Tibial nerve (tissue), 4 donors: ENCODE measurements at regions not wholly inside any gene's neighbourhood (a gene's known extent, or its start where the extent isn't known, plus 50 kb on each side); places are given as distances from the start of the nearest gene placed in this dataset.
A peak's percentile ranks its signal among the peaks of the same experiment; 100 is the strongest.

Experiments used
- DNase-seq, 2 donors: peaks; one replicate each; pipeline ENCODE4 v3.0.0-alpha.2; 2019; ENCODE audit warnings: low spot score in 2 of 2
- H3K27ac ChIP-seq, 4 donors: fragments of 200-600 bp; sonication (generic) in 3 of 4; one replicate each; pipeline ENCODE4 v1.5.1; 2017 to 2019; ENCODE audit warnings: mild to moderate bottlenecking in 1 of 4
- H3K27me3 ChIP-seq, 2 donors: fragments of 200-600 bp; sonication (generic) in 1 of 2; one replicate each; pipeline versions ENCODE4 v1.5.1 to v1.6.0; 2017 to 2019
- H3K36me3 ChIP-seq, 3 donors: fragments of 200-600 bp; sonication (generic); one replicate each; pipeline ENCODE4 v1.5.1; 2018 to 2019
- H3K4me1 ChIP-seq, 4 donors: fragments of 200-600 bp; sonication (generic) in 3 of 4; one replicate each; pipeline ENCODE4 v1.5.1; 2017 to 2019
- H3K4me3 ChIP-seq, 4 donors: fragments of 200-600 bp; sonication (generic) in 3 of 4; one replicate each; pipeline ENCODE4 v1.5.1; 2017 to 2019; ENCODE audit warnings: mild to moderate bottlenecking in 1 of 4, moderate library complexity in 1 of 4
- H3K9me3 ChIP-seq, 4 donors: fragments of 200-600 bp; sonication (generic) in 3 of 4; one replicate each; pipeline ENCODE4 v1.5.1; 2017 to 2019
- EP300 ChIP-seq, 2 donors: sonication (generic); formaldehyde crosslinking; IDR thresholded peaks; one replicate each; pipeline ENCODE4 v1.6.1; 2017; ENCODE audit warnings: antibody characterized with exemption in 2 of 2, mild to moderate bottlenecking in 1 of 2
- POLR2A ChIP-seq, 2 donors: fragments of 450-650 bp; IDR thresholded peaks; one replicate each; pipeline ENCODE4 v1.6.1; 2017; ENCODE audit warnings: antibody characterized with exemption in 2 of 2, mild to moderate bottlenecking in 2 of 2, moderate library complexity in 2 of 2
- WGBS, 2 donors: methylation state at CpG; one replicate each; pipeline ENCODE4 v1.1.5; 2018; 5-methylcytosine and 5-hydroxymethylcytosine counted together
- TF ChIP-seq, protein P1 (sequence below), 5 experiments: fragments of 200-600 bp in 3 of 5; fragments of 450-650 bp in 2 of 5; sonication (generic) in 3 of 5; IDR thresholded peaks; one replicate each; pipeline ENCODE4 v1.5.1; 2016 to 2019; ENCODE audit warnings: antibody characterized with exemption in 5 of 5, mild to moderate bottlenecking in 3 of 5, moderate library complexity in 2 of 5

GRCh38 chr2:191512874-191513273 lies 165.1 kb upstream of the NABP1 start:
- WGBS, 2 donors: 74 to 83% methylated on average over 3 of the region's 3 CpGs
- no peak for DNase-seq
- Histone ChIP-seq H3K27ac (no peak overlapping the region), H3K9me3 (no peaks in the 10 kb centered on the region), H3K4me1 (peaks cover 0 to 14% (median 0%) of the 10 kb centered on the region in 4 donors), H3K27me3 (no peaks in the 10 kb centered on the region), H3K36me3 (no peaks in the 10 kb centered on the region), H3K4me3 (no peak overlapping the region)
- TF ChIP-seq, protein P1, sequence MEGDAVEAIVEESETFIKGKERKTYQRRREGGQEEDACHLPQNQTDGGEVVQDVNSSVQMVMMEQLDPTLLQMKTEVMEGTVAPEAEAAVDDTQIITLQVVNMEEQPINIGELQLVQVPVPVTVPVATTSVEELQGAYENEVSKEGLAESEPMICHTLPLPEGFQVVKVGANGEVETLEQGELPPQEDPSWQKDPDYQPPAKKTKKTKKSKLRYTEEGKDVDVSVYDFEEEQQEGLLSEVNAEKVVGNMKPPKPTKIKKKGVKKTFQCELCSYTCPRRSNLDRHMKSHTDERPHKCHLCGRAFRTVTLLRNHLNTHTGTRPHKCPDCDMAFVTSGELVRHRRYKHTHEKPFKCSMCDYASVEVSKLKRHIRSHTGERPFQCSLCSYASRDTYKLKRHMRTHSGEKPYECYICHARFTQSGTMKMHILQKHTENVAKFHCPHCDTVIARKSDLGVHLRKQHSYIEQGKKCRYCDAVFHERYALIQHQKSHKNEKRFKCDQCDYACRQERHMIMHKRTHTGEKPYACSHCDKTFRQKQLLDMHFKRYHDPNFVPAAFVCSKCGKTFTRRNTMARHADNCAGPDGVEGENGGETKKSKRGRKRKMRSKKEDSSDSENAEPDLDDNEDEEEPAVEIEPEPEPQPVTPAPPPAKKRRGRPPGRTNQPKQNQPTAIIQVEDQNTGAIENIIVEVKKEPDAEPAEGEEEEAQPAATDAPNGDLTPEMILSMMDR (IDR thresholded peaks at IDR 0.05): no peak
- TF ChIP-seq POLR2A (IDR thresholded peaks at IDR 0.05) (no peak), EP300 (IDR thresholded peaks at IDR 0.05) (no peak)

DNA sequence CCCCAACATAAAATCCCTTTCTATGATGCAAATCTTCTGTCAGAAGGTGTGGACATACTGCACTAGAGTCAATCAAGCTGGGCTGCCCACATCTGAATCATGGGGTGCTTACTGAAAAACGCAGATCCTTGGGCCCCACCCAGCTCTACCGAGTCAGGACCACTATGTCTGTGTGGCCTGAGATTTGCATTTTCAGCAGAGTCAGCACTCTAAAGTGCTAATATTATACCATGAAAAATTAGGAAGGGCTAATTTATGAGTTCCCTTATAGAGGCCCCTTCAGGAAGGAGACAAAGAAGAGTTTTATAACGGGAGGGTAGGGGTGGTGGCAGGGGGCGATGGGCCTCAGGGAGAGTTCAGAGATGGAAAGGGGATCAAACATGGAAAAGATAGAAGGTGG lies 163.3 kb upstream of the NABP1 start:
- no peak for TF ChIP-seq POLR2A (IDR thresholded peaks at IDR 0.05)
- no peak for TF ChIP-seq EP300 (IDR thresholded peaks at IDR 0.05)
- TF ChIP-seq, protein P1 (IDR thresholded peaks at IDR 0.05): no peak
- no peak for DNase-seq
- Histone ChIP-seq H3K36me3 (no peaks in the 10 kb centered on the region), H3K27ac (no peak overlapping the region), H3K9me3 (no peaks in the 10 kb centered on the region), H3K4me1 (peaks cover 0 to 14% (median 0%) of the 10 kb centered on the region in 4 donors), H3K4me3 (no peak overlapping the region), H3K27me3 (no peaks in the 10 kb centered on the region)
- 34 to 43% methylated on average over 3 to 4 of the region's 4 CpGs for WGBS, 2 donors

DNA sequence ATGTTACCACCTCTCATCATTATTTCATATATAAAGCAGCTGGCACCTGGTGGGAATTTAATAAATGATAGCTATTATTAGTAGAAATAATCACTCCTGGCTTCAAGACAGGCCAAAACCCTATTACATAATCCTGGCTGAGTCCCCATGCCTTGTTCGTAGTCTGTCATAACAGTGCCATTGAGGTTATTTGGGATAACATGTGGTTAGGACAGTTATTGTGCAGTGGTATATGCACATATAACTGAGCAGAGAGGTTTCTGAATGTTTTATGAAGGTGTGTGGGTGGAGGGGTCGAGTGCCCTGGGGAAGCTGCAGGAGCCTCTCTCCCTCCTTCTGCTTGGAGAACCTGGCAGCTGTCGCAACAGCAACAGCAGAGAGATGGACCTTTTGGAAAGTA lies 162.4 kb upstream of the NABP1 start:
- TF ChIP-seq EP300 (IDR thresholded peaks at IDR 0.05) (no peak), POLR2A (IDR thresholded peaks at IDR 0.05) (no peak)
- TF ChIP-seq, protein P1 (IDR thresholded peaks at IDR 0.05): no peak
- H3K27ac ChIP-seq: no peak overlapping the region
- H3K4me1 ChIP-seq: peaks cover 0 to 14% (median 0%) of the 10 kb centered on the region in 4 donors
- no peaks in the 10 kb centered on the region for H3K9me3 ChIP-seq
- WGBS, 2 donors: 48 to 50% methylated on average over 3 of the region's 3 CpGs
- no peak overlapping the region for H3K4me3 ChIP-seq
- H3K27me3 ChIP-seq: no peaks in the 10 kb centered on the region
- DNase-seq: no peak
- H3K36me3 ChIP-seq: no peaks in the 10 kb centered on the region

DNA sequence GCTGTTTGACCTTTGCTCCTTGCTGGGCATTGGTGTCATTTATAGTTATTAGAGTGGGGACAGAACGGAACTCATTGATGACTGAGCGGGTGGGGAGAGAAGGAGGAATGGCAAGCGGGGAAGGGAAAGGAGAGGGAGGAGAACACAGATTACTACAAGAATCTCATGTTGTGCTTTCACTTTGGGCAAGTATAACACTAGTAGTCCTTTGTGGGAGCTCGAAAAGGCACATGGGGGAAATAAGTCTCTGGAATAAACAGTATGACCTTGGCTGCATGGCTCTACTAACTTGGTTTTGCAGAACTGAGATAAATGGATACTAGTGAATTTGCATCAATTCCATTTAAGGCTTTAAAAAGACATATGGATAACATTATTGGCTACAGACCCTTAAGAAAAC lies 161.7 kb upstream of the NABP1 start:
- Histone ChIP-seq H3K9me3 (no peaks in the 10 kb centered on the region), H3K27me3 (no peaks in the 10 kb centered on the region), H3K4me3 (no peak overlapping the region), H3K36me3 (no peaks in the 10 kb centered on the region), H3K4me1 (peaks cover 0 to 14% (median 0%) of the 10 kb centered on the region in 4 donors), H3K27ac (no peak overlapping the region)
- no peak for DNase-seq
- TF ChIP-seq, protein P1 (IDR thresholded peaks at IDR 0.05): no peak
- no peak for TF ChIP-seq EP300 (IDR thresholded peaks at IDR 0.05)
- no peak for TF ChIP-seq POLR2A (IDR thresholded peaks at IDR 0.05)
- WGBS, 2 donors: 33 to 49% methylated on average over 4 of the region's 4 CpGs

- Histone ChIP-seq H3K9me3 (no peaks in the 10 kb centered on the region), H3K27me3 (no peaks in the 10 kb centered on the region), H3K27ac (no peak overlapping the region), H3K4me1 (no peaks in the 10 kb centered on the region), H3K36me3 (no peaks in the 10 kb centered on the region), H3K4me3 (no peak overlapping the region)
- DNase-seq: no peak
- WGBS, 2 donors: 30 to 32% methylated on average over 1 of the region's 1 CpG
- TF ChIP-seq EP300 (IDR thresholded peaks at IDR 0.05): no peak
- TF ChIP-seq, protein P1 (IDR thresholded peaks at IDR 0.05): peak; percentile 55 to 81 (median 72)
Measured at GRCh38 chr2:191521608-191522208, 156.2 kb upstream of the NABP1 start.
